Large intestine (tissue), 3 donors: ENCODE measurements at regions not wholly inside any gene's neighbourhood (a gene's known extent, or its start where the extent isn't known, plus 50 kb on each side); places are given as distances from the start of the nearest gene placed in this dataset.
"Not testable (repeated sequence)": the region's sequence is repeated elsewhere in the genome, so short reads cannot be mapped to it uniquely, and the experiment has no call there.

Experiments
- DNase-seq, 2 donors: peaks; one replicate each; pipeline versions ENCODE4 v3.0.0 to v3.0.0-alpha.2; 2013
- H3K27ac ChIP-seq: one replicate; pipeline ENCODE4 v1.5.1; 2013; ENCODE audit warnings: low read length
- H3K27me3 ChIP-seq: 2 replicates; pipeline ENCODE4 v1.6.1; 2013; ENCODE audit warnings: low read length; ENCODE audit not compliant: control insufficient read depth, insufficient read depth
- H3K36me3 ChIP-seq: 2 replicates; pipeline ENCODE4 v1.6.1; 2013; ENCODE audit warnings: low read length; ENCODE audit not compliant: control insufficient read depth, insufficient read depth
- H3K4me1 ChIP-seq: one replicate; pipeline ENCODE4 v1.6.1; 2013; ENCODE audit warnings: low read length; ENCODE audit not compliant: control insufficient read depth, insufficient read depth
- H3K4me3 ChIP-seq: one replicate; pipeline ENCODE4 v1.5.1; 2013; ENCODE audit warnings: low read length
- H3K9me3 ChIP-seq: one replicate; pipeline ENCODE4 v1.6.1; 2013; ENCODE audit warnings: mild to moderate bottlenecking, low read depth, low read length, moderate library complexity; ENCODE audit not compliant: control insufficient read depth
- WGBS: methylation state at CpG from one replicate; pipeline ENCODE4 v1.1.5; 2013; ENCODE audit warnings: low lambda C conversion rate; ENCODE audit not compliant: insufficient coverage; 5-methylcytosine and 5-hydroxymethylcytosine counted together

GRCh38 chr3:87563712-87564111, 287.3 kb upstream of the POU1F1 start:
- no peaks in the 10 kb centered on the region for H3K9me3 ChIP-seq
- H3K27me3 ChIP-seq = no peaks in the 10 kb centered on the region
- H3K36me3 ChIP-seq = no peaks in the 10 kb centered on the region
- no peak for DNase-seq
- H3K27ac ChIP-seq = no peak overlapping the region
- no peaks in the 10 kb centered on the region for H3K4me1 ChIP-seq
- no peak overlapping the region for H3K4me3 ChIP-seq
- 69% methylated on average over 3 of the region's 4 CpGs for WGBS

- H3K9me3 ChIP-seq = no peaks in the 10 kb centered on the region
- DNase-seq = no peak
- WGBS = 100% methylated on average over 1 of the region's 3 CpGs
- no peaks in the 10 kb centered on the region for H3K27me3 ChIP-seq
- no peaks in the 10 kb centered on the region for H3K4me1 ChIP-seq
- no peak overlapping the region for H3K4me3 ChIP-seq
- H3K27ac ChIP-seq = no peak overlapping the region
- no peaks in the 10 kb centered on the region for H3K36me3 ChIP-seq
These were observed 282.1 kb upstream of the POU1F1 start for GRCh38 chr3:87558492-87558891.

- no CpG with 5 or more reads among the region's 1 CpG for WGBS
- no peak for DNase-seq
- H3K4me1 ChIP-seq = no peaks in the 10 kb centered on the region
These were observed 278.9 kb upstream of the POU1F1 start for GRCh38 chr3:87555290-87555689.

GRCh38 chr3:87553058-87553457, 276.7 kb upstream of the POU1F1 start:
- no CpG with 5 or more reads among the region's 3 CpGs for WGBS
- DNase-seq = no peak
- H3K4me3 ChIP-seq = no peak overlapping the region
- no peaks in the 10 kb centered on the region for H3K36me3 ChIP-seq
- H3K4me1 ChIP-seq = no peaks in the 10 kb centered on the region
- H3K27me3 ChIP-seq = no peaks in the 10 kb centered on the region
- H3K9me3 ChIP-seq = no peaks in the 10 kb centered on the region
- no peak overlapping the region for H3K27ac ChIP-seq

More at GRCh38 chr3:87555290-87555689, 278.9 kb upstream of the POU1F1 start:
- no peak overlapping the region for H3K27ac ChIP-seq
- no peaks in the 10 kb centered on the region for H3K27me3 ChIP-seq
- no peaks in the 10 kb centered on the region for H3K9me3 ChIP-seq
- no peaks in the 10 kb centered on the region for H3K36me3 ChIP-seq
- H3K4me3 ChIP-seq = no peak overlapping the region

GRCh38 chr3:87550892-87551291, 274.5 kb upstream of the POU1F1 start:
- DNase-seq = no peak
- H3K27me3 ChIP-seq = no peaks in the 10 kb centered on the region
- H3K9me3 ChIP-seq = no peaks in the 10 kb centered on the region
- no peak overlapping the region for H3K27ac ChIP-seq
- H3K4me3 ChIP-seq = no peak overlapping the region
- H3K4me1 ChIP-seq = no peaks in the 10 kb centered on the region
- H3K36me3 ChIP-seq = no peaks in the 10 kb centered on the region
- WGBS = 88% methylated on average over 1 of the region's 3 CpGs

- H3K4me3 ChIP-seq = no peak overlapping the region
- no peak for DNase-seq
- H3K27ac ChIP-seq = no peak overlapping the region
- no peaks in the 10 kb centered on the region for H3K4me1 ChIP-seq
- WGBS = 63% methylated on average over 2 of the region's 2 CpGs
- no peaks in the 10 kb centered on the region for H3K27me3 ChIP-seq
- H3K9me3 ChIP-seq = no peaks in the 10 kb centered on the region
- no peaks in the 10 kb centered on the region for H3K36me3 ChIP-seq
These were observed 272.8 kb upstream of the POU1F1 start for GRCh38 chr3:87549208-87549607.

- DNase-seq = no peak
- no peak overlapping the region for H3K4me3 ChIP-seq
- H3K9me3 ChIP-seq = no peaks in the 10 kb centered on the region
- WGBS = 15% methylated on average over 3 of the region's 4 CpGs
- no peak overlapping the region for H3K27ac ChIP-seq
- H3K36me3 ChIP-seq = no peaks in the 10 kb centered on the region
- H3K4me1 ChIP-seq = no peaks in the 10 kb centered on the region
- no peaks in the 10 kb centered on the region for H3K27me3 ChIP-seq
These were observed 271.9 kb upstream of the POU1F1 start for GRCh38 chr3:87548271-87548670.

- WGBS = no CpG with 5 or more reads among the region's 5 CpGs
- H3K27ac ChIP-seq = no peak overlapping the region
- H3K36me3 ChIP-seq = no peaks in the 10 kb centered on the region
- H3K4me3 ChIP-seq = no peak overlapping the region
- H3K9me3 ChIP-seq = no peaks in the 10 kb centered on the region
- DNase-seq = no peak
- H3K27me3 ChIP-seq = no peaks in the 10 kb centered on the region
- no peaks in the 10 kb centered on the region for H3K4me1 ChIP-seq
These were observed 269.8 kb upstream of the POU1F1 start for GRCh38 chr3:87546216-87546615.

GRCh38 chr3:87543408-87543807, 267.0 kb upstream of the POU1F1 start:
- WGBS = no CpG with 5 or more reads among the region's 2 CpGs

GRCh38 chr3:87541723-87542122, 265.3 kb upstream of the POU1F1 start:
- Histone ChIP-seq H3K9me3 (no peaks in the 10 kb centered on the region), H3K4me1 (no peaks in the 10 kb centered on the region), H3K36me3 (no peaks in the 10 kb centered on the region), H3K27ac (no peak overlapping the region), H3K27me3 (no peaks in the 10 kb centered on the region), H3K4me3 (no peak overlapping the region)
- no peak for DNase-seq
- WGBS = no CpG with 5 or more reads among the region's 3 CpGs

More at GRCh38 chr3:87543408-87543807, 267.0 kb upstream of the POU1F1 start:
- H3K27ac ChIP-seq, H3K36me3 ChIP-seq, DNase-seq, H3K4me3 ChIP-seq, H3K27me3 ChIP-seq, H3K9me3 ChIP-seq, H3K4me1 ChIP-seq: not testable (repeated sequence)

- not testable (repeated sequence) for DNase-seq, H3K27ac ChIP-seq
- WGBS = no CpG with 5 or more reads among the region's 5 CpGs
These were observed 262.3 kb upstream of the POU1F1 start for GRCh38 chr3:87538722-87539121.

More at GRCh38 chr3:87538722-87539121, 262.3 kb upstream of the POU1F1 start:
- H3K27me3 ChIP-seq, H3K9me3 ChIP-seq, H3K4me1 ChIP-seq, H3K36me3 ChIP-seq, H3K4me3 ChIP-seq: not testable (repeated sequence)
